A673 (cell line): ENCODE measurements at regions not wholly inside any gene's neighbourhood (a gene's known extent, or its start where the extent isn't known, plus 50 kb on each side); places are given as distances from the start of the nearest gene placed in this dataset.

Source experiments
- CTCF ChIP-seq: fragments of 300-800, 200-600 bp; sonication (generic); conservative IDR thresholded peaks from 2 replicates; pipeline ENCODE4 v1.5.1; 2017; ENCODE audit warnings: low read depth, mild to moderate bottlenecking, antibody characterized with exemption, low read length, moderate library complexity, mixed read lengths
- EZH2 ChIP-seq: fragments of 200-600 bp; sonication (generic); IDR thresholded peaks from 2 replicates; pipeline ENCODE4 v1.6.1; 2017; ENCODE audit warnings: borderline replicate concordance, low read depth, mild to moderate bottlenecking, mixed read lengths, antibody characterized with exemption, low read length; ENCODE audit not compliant: poor library complexity, severe bottlenecking

GRCh38 chr2:18837240-18837639 lies 247.9 kb upstream of the NT5C1B start:
- no peak for TF ChIP-seq CTCF
- TF ChIP-seq EZH2: no peak
